22Rv1 (cell line): ENCODE measurements at regions not wholly inside any gene's neighbourhood (a gene's known extent, or its start where the extent isn't known, plus 50 kb on each side); places are given as distances from the start of the nearest gene placed in this dataset.
"Not testable (repeated sequence)": the region's sequence is repeated elsewhere in the genome, so short reads cannot be mapped to it uniquely, and the experiment has no call there.

ENCODE experiments used
- H3K27ac ChIP-seq: fragments of 450-650 bp; 2 replicates; pipeline ENCODE4 v1.5.1; 2017
- ZFX ChIP-seq: fragments of 450-650 bp; IDR thresholded peaks from 2 replicates; pipeline ENCODE4 v1.6.1; 2017; ENCODE audit warnings: antibody characterized with exemption, borderline replicate concordance
- TF ChIP-seq, protein P1 (sequence below): fragments of 450-650 bp; IDR thresholded peaks from 2 replicates; pipeline ENCODE4 v1.5.1; 2017; ENCODE audit warnings: mild to moderate bottlenecking

GRCh38 chr12:89278169-89278568 is 74.1 kb downstream of the DUSP6 start:
- H3K27ac ChIP-seq, result no peak overlapping the region
- TF ChIP-seq, protein P1, sequence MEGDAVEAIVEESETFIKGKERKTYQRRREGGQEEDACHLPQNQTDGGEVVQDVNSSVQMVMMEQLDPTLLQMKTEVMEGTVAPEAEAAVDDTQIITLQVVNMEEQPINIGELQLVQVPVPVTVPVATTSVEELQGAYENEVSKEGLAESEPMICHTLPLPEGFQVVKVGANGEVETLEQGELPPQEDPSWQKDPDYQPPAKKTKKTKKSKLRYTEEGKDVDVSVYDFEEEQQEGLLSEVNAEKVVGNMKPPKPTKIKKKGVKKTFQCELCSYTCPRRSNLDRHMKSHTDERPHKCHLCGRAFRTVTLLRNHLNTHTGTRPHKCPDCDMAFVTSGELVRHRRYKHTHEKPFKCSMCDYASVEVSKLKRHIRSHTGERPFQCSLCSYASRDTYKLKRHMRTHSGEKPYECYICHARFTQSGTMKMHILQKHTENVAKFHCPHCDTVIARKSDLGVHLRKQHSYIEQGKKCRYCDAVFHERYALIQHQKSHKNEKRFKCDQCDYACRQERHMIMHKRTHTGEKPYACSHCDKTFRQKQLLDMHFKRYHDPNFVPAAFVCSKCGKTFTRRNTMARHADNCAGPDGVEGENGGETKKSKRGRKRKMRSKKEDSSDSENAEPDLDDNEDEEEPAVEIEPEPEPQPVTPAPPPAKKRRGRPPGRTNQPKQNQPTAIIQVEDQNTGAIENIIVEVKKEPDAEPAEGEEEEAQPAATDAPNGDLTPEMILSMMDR, result no peak
- no peak for TF ChIP-seq ZFX

DNA sequence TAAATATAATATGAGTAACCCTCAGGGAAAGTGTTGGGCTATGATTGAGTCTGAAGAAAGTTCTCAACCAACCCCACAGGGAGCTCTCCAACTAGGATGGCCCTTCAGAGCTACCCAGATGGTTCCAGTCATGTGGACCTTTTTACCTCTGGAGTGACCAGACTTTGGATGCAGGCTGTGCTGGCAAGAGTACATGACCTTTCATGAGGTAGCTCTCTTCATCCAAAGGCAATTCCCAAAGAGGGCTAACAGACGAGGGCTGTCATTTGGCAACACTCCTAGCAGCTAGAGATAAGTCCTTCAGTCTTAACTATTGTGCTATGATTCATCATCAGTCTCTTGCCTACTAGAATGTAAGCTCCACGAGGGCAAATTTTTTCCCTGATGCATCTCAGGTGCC is 75.4 kb downstream of the DUSP6 start:
- no peak overlapping the region for H3K27ac ChIP-seq
- TF ChIP-seq ZFX, result no peak
- TF ChIP-seq, protein P1, result no peak

GRCh38 chr12:89273525-89273924 is 78.8 kb downstream of the DUSP6 start:
- no peak for TF ChIP-seq ZFX
- TF ChIP-seq, protein P1, result no peak
- no peak overlapping the region for H3K27ac ChIP-seq

DNA sequence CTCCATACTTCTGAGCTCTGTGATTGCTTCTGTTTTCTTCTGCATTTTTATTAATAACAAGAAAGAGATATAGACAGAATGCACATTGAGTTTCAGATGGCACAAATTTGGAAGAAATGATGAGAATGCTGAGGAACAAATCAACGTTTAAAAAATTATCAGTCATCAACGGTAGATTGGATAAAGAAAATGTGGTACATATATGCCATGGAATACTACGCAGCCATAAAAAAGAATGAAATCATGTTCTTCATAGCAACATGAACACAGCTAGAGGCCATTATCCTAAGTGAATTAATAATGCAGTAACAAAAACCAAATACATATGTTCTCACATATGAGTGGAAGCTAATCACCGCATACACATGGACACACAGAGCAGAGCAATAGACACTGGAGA is 81.8 kb downstream of the DUSP6 start:
- no peak overlapping the region for H3K27ac ChIP-seq
- TF ChIP-seq, protein P1, result no peak

- TF ChIP-seq ZFX, result no peak
- TF ChIP-seq, protein P1, result no peak
Observed at GRCh38 chr12:89269174-89269573, 83.1 kb downstream of the DUSP6 start.

DNA sequence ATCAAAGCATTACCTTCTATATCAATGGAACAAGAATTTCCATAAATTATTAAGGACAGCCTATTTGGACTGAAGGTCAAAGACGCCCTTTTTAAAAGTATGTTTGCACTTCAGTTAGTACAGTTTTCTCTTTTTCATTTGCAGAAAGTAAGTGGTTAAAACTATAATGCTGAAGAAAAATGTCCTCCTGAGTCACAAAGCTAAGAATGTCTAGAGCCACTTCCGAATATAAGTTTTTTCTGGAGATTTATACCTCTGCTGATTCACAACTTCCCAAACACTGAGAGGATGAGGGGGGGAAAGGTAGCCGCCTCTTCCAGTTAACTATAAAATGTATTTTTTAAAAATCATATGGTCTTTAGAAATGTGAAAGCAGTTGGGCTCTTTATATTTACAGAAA is 84.9 kb downstream of the DUSP6 start:
- H3K27ac ChIP-seq, result no peak overlapping the region

More at GRCh38 chr12:89269174-89269573, 83.1 kb downstream of the DUSP6 start:
- H3K27ac ChIP-seq, result no peak overlapping the region

GRCh38 chr12:89266574-89267188 is 85.6 kb downstream of the DUSP6 start:
- not testable (repeated sequence) for H3K27ac ChIP-seq

More for the DNA sequence above, 84.9 kb downstream of the DUSP6 start:
- TF ChIP-seq, protein P1, result no peak
- TF ChIP-seq ZFX, result no peak

GRCh38 chr12:89264837-89265236 is 87.5 kb downstream of the DUSP6 start:
- H3K27ac ChIP-seq, result no peak overlapping the region
- no peak for TF ChIP-seq ZFX
- TF ChIP-seq, protein P1, result no peak
